AG09319 (cell line): ENCODE measurements at regions not wholly inside any gene's neighbourhood (a gene's known extent, or its start where the extent isn't known, plus 50 kb on each side); places are given as distances from the start of the nearest gene placed in this dataset.

ENCODE experiments used
- DNase-seq: peaks from one replicate; pipeline ENCODE4 v3.0.0-alpha.2; 2010; ENCODE audit warnings: low read depth; ENCODE audit errors: extremely low read depth
- TF ChIP-seq, protein P1 (sequence below): IDR thresholded peaks from 2 replicates; pipeline ENCODE4 v1.5.1; 2011; ENCODE audit warnings: low read depth, mild to moderate bottlenecking, inconsistent platforms, low read length, moderate library complexity

GRCh38 chrX:69365349-69365748 is 138.8 kb upstream of the NALF2 start:
- TF ChIP-seq, protein P1, sequence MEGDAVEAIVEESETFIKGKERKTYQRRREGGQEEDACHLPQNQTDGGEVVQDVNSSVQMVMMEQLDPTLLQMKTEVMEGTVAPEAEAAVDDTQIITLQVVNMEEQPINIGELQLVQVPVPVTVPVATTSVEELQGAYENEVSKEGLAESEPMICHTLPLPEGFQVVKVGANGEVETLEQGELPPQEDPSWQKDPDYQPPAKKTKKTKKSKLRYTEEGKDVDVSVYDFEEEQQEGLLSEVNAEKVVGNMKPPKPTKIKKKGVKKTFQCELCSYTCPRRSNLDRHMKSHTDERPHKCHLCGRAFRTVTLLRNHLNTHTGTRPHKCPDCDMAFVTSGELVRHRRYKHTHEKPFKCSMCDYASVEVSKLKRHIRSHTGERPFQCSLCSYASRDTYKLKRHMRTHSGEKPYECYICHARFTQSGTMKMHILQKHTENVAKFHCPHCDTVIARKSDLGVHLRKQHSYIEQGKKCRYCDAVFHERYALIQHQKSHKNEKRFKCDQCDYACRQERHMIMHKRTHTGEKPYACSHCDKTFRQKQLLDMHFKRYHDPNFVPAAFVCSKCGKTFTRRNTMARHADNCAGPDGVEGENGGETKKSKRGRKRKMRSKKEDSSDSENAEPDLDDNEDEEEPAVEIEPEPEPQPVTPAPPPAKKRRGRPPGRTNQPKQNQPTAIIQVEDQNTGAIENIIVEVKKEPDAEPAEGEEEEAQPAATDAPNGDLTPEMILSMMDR = no peak
- DNase-seq = no peak

GRCh38 chrX:69362856-69363255 is 141.3 kb upstream of the NALF2 start:
- DNase-seq = peak; percentile 38
- TF ChIP-seq, protein P1 = no peak

DNA sequence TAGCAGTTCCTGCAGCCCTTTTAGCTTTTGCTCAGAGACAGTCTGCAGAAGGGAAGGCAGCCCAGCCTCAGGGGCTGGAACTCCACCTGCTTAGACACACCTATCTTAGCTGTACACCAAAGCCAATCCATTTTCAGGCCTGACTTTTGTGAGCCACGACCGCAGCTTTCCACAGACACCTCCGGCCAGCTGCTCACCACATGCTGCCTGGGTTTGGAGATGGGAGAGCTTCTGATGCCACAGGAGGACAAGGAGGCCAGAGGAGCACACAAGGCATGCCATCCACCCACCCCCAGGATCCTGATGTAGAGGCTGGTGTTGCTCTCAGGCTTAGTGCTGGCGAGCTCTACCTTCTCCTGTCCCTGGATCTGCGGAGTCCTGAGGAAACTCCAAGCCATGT is 141.8 kb upstream of the NALF2 start:
- DNase-seq = no peak
- TF ChIP-seq, protein P1 = no peak

DNA sequence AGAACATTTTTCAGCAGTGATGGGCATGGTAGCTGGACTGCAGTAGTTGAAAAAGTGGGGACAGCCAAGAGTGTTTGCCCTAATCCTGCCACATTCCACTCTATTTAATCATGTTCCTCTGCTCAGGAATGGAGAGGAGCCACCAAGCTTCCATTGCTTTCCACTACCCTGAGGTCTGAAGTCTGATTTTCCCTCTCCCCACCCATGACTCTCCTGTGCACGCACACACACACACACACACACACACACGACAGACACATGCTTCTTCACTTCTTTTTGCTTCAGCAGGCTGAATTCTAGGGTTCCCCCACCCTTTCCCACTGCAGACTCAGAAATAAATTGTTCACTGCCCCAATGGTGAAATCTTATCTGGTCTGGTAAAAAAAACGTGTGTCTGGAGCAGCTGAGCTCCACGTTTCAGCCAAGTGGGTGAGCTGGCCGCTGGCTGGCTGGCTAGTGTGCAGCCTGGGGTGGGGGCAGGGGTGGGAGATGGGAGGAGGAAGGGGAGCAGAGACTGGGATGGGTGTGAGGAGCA is 142.7 kb upstream of the NALF2 start:
- TF ChIP-seq, protein P1 = no peak
- peak; percentile 20 for DNase-seq

DNA sequence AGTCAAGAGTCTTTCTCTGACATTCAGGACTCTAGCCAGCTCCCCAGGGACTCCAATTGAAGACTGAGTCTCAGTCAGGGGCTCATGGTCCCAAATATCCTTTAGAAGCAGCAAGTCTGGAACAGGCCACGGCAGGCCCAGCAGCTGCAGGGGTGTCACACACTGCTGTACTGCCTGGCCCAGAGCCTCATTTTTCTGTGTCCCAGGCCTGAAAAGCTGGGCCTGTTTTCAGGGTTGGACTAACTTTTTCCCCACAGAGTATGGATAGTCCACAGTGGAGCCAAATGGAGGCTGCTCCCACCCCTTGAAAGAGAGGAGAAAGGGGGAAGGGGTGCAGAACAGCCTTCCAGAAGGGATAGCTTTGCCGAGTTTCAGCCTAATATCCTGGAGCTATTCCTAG is 146.8 kb upstream of the NALF2 start:
- no peak for DNase-seq
- TF ChIP-seq, protein P1 = no peak

- no peak for DNase-seq
- TF ChIP-seq, protein P1 = no peak
Observed at GRCh38 chrX:69324851-69325250, 159.6 kb upstream of the PJA1 start.

DNA sequence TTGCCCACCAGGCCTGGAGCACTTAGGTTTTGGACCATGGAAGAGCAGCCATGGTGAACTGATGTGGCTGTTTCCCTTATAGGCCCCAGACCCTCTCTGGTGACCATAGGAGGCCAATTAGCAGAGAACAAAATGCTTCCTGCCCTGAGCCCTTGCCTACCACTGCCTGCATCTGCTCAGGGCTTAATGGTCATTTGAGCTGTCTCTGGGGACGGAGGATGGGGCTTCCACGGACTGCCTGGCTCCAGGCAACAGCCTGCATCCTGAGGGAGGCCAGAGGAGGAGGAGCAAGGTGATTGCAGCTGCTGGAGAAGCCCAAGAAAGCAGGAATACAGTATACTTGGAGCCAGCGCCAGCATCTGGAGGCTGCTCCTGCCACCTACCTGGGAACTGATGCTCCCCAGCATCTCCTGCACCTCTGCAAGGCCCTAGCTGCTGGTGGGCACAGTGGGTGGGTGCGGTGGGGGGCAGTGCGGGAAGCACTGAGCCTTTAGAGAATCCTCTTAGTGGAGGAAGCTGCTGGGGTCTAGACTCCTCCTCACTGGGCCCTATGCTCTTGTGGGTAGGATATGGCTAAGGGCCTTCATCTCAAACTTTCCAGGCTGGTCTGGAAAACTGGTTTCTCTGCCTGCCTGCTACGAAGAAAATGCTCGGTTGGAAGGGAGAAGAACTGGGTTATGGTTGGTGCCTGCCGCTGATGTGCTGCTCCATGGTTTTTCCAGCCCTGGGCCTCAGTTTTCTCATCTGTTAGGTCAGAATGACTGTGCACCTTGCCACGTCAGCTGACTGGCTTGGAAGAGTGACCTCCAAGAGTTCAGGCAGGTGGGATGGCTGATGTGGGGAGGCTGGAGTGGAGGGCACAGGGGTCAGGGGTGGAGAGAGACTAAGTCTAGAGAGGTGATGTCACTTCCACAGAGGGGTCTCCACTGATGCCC is 158.8 kb upstream of the PJA1 start:
- TF ChIP-seq, protein P1 = no peak
- DNase-seq = no peak
